DMS 273 (cell line): ENCODE measurements at regions not wholly inside any gene's neighbourhood (a gene's known extent, or its start where the extent isn't known, plus 50 kb on each side); places are given as distances from the start of the nearest gene placed in this dataset.
"Not testable (repeated sequence)": the region's sequence is repeated elsewhere in the genome, so short reads cannot be mapped to it uniquely, and the experiment has no call there.

Source experiments
- DNase-seq: peaks from one replicate; lab custom pipeline; 2025; ENCODE audit not compliant: unreplicated experiment; lab: John Stamatoyannopoulos, UW

GRCh38 chr1:83055391-83056170, 943.4 kb downstream of the TTLL7 start:
- DNase-seq, result no peak

- DNase-seq, result no peak
These were observed 945.5 kb downstream of the TTLL7 start for GRCh38 chr1:83053446-83053845.

GRCh38 chr1:83052865-83053264, 946.1 kb downstream of the TTLL7 start:
- no peak for DNase-seq

- DNase-seq, result not testable (repeated sequence)
These were observed 947.9 kb downstream of the TTLL7 start for GRCh38 chr1:83051053-83051452.

GRCh38 chr1:83043244-83043643, 955.7 kb downstream of the TTLL7 start:
- DNase-seq, result no peak

- not testable (repeated sequence) for DNase-seq
These were observed 959.8 kb downstream of the TTLL7 start for GRCh38 chr1:83039091-83039490.

GRCh38 chr1:83034851-83035250, 964.1 kb downstream of the TTLL7 start:
- DNase-seq, result no peak

GRCh38 chr1:83033682-83034081, 965.2 kb downstream of the TTLL7 start:
- no peak for DNase-seq

GRCh38 chr1:83029916-83030315, 969.0 kb downstream of the TTLL7 start:
- DNase-seq, result no peak

GRCh38 chr1:83029050-83029449, 969.9 kb downstream of the TTLL7 start:
- DNase-seq, result no peak

GRCh38 chr1:83028467-83028866, 970.5 kb downstream of the TTLL7 start:
- DNase-seq, result no peak

- no peak for DNase-seq
These were observed 971.4 kb downstream of the TTLL7 start for GRCh38 chr1:83027511-83027910.

GRCh38 chr1:83026745-83027144, 972.2 kb downstream of the TTLL7 start:
- DNase-seq, result no peak

GRCh38 chr1:83024251-83024767, 974.6 kb downstream of the TTLL7 start:
- no peak for DNase-seq

- DNase-seq, result no peak
These were observed 975.7 kb downstream of the TTLL7 start for GRCh38 chr1:83023212-83023611.

- DNase-seq, result no peak
These were observed 976.7 kb downstream of the TTLL7 start for GRCh38 chr1:83022206-83022605.

- DNase-seq, result no peak
These were observed 981.2 kb downstream of the TTLL7 start for GRCh38 chr1:83017701-83018100.

- no peak for DNase-seq
These were observed 981.7 kb downstream of the TTLL7 start for GRCh38 chr1:83017276-83017675.

GRCh38 chr1:83016354-83016849, 982.5 kb downstream of the TTLL7 start:
- DNase-seq, result no peak

- no peak for DNase-seq
These were observed 983.8 kb downstream of the TTLL7 start for GRCh38 chr1:83015163-83015562.

- DNase-seq, result no peak
These were observed 986.0 kb downstream of the TTLL7 start for GRCh38 chr1:83012950-83013349.

GRCh38 chr1:83011265-83011664, 987.7 kb downstream of the TTLL7 start:
- DNase-seq, result no peak

GRCh38 chr1:83006271-83006670, 992.7 kb downstream of the TTLL7 start:
- no peak for DNase-seq
